ENCODE measurements at regions not wholly inside any gene's neighbourhood (a gene's known extent, or its start where the extent isn't known, plus 50 kb on each side); places are given as distances from the start of the nearest gene placed in this dataset.

- H3K27me3 Mint-ChIP-seq (ENCODE audit: low read depth) = no peaks in the 10 kb centered on the region
- no peaks in the 10 kb centered on the region for H3K27me3 ChIP-seq (ENCODE audit: insufficient read depth, low read length)
- H3K27ac ChIP-seq (ENCODE audit: insufficient read length, low read depth, low read length) = no peak overlapping the region
- no peak for DNase-seq
- no peak overlapping the region for H3K4ac ChIP-seq (ENCODE audit: low read depth, low read length)
- no peak overlapping the region for H3K18ac ChIP-seq (ENCODE audit: insufficient read length, low read depth, low read length)
- no peak overlapping the region for H2BK12ac ChIP-seq (ENCODE audit: insufficient read length, low read depth, low read length)
- no peak overlapping the region for H3T11ph ChIP-seq (ENCODE audit: low read length)
- no peaks in the 10 kb centered on the region for H3K79me1 ChIP-seq (ENCODE audit: insufficient read depth, low read depth, low read length, poor library complexity, severe bottlenecking)
- H2BK15ac ChIP-seq (ENCODE audit: low read depth, low read length) = no peak overlapping the region
- H3K23me2 ChIP-seq (ENCODE audit: insufficient read length, low read depth, low read length, poor library complexity, severe bottlenecking) = no peaks in the 10 kb centered on the region
- TF ChIP-seq CTCF (conservative IDR thresholded peaks at IDR 0.05) = peak; percentile 46; the same call in 2 of the 3 replicates
- H2BK5ac ChIP-seq (ENCODE audit: insufficient read length, low read length) = no peak overlapping the region
- no peaks in the 10 kb centered on the region for H3K79me2 ChIP-seq (ENCODE audit: insufficient read depth, low read length)
- H3K4me1 ChIP-seq (ENCODE audit: insufficient read depth, low read length) = peaks cover 3% of the 10 kb centered on the region; the same call in 1 of the 2 replicates
- no CpG with 5 or more reads among the region's 1 CpG for WGBS (ENCODE audit: extremely low coverage, insufficient read length, low lambda C conversion rate)
- no peak overlapping the region for H4K5ac ChIP-seq (ENCODE audit: insufficient read length, low read depth, low read length)
- no peak overlapping the region for H2AFZ ChIP-seq (ENCODE audit: low read length)
- H2AK5ac ChIP-seq (ENCODE audit: insufficient read length, low read length) = no peak overlapping the region
- peaks cover 9 to 10% of the 10 kb centered on the region in 2 experiments for H3K4me1 Mint-ChIP-seq
- no peak overlapping the region for H3K56ac ChIP-seq (ENCODE audit: insufficient read length, low read depth, low read length)
- no peak overlapping the region for H3K27ac Mint-ChIP-seq
- H4K91ac ChIP-seq (ENCODE audit: insufficient read length, low read depth, low read length) = no peak overlapping the region
- H3K9me3 Mint-ChIP-seq = peaks cover 21 to 23% of the 10 kb centered on the region in 2 experiments
- H3K9me3 ChIP-seq (ENCODE audit: control insufficient read depth, low read depth, low read length) = no peaks in the 10 kb centered on the region
- no peak overlapping the region for H3K14ac ChIP-seq (ENCODE audit: insufficient read depth, low read length)
- no peak overlapping the region for H2BK120ac ChIP-seq (ENCODE audit: low read depth, low read length, poor library complexity, severe bottlenecking)
- H3K4me2 ChIP-seq (ENCODE audit: insufficient read depth, insufficient read length, low read length) = no peak overlapping the region
- H2BK20ac ChIP-seq (ENCODE audit: low read depth, low read length, poor library complexity, severe bottlenecking) = no peak overlapping the region
- no peak overlapping the region for H3K9ac ChIP-seq (ENCODE audit: extremely low read depth, insufficient read length, low read length)
- no peaks in the 10 kb centered on the region for H4K20me1 ChIP-seq (ENCODE audit: control insufficient read depth, insufficient read depth, insufficient read length)
- H3K36me3 Mint-ChIP-seq (ENCODE audit: insufficient read depth in 1 of 3, low read depth in 3 of 3) = peaks cover 10 to 24% (median 15%) of the 10 kb centered on the region in 3 experiments
- no peak overlapping the region for H4K8ac ChIP-seq (replicated peaks; ENCODE audit: insufficient read length, low read depth, low read length)
- H3K23ac ChIP-seq (ENCODE audit: insufficient read length, low read depth, low read length) = no peak overlapping the region
- H3K4me3 Mint-ChIP-seq = no peak overlapping the region
These were observed 150.9 kb upstream of the SLC16A7 start for GRCh38 chr12:59444932-59445331.
